Mesodermal cell (in vitro differentiated cells): ENCODE measurements at regions not wholly inside any gene's neighbourhood (a gene's known extent, or its start where the extent isn't known, plus 50 kb on each side); places are given as distances from the start of the nearest gene placed in this dataset.

Experiments
- H3K27ac ChIP-seq: 2 replicates; pipeline ENCODE4 v1.7.0; 2013; ENCODE audit warnings: mild to moderate bottlenecking, low read depth, low read length, moderate library complexity; ENCODE audit not compliant: severe bottlenecking
- H3K36me3 ChIP-seq: 2 replicates; pipeline ENCODE4 v1.7.1; 2013; ENCODE audit warnings: mild to moderate bottlenecking, low read length, moderate library complexity; ENCODE audit not compliant: control insufficient read depth, insufficient read depth
- H3K4me1 ChIP-seq: one replicate; pipeline ENCODE4 v1.7.1; 2013; ENCODE audit warnings: mild to moderate bottlenecking, low read length; ENCODE audit not compliant: insufficient read depth, control insufficient read depth, poor library complexity, severe bottlenecking
- H3K4me3 ChIP-seq: 2 replicates; pipeline ENCODE4 v1.7.0; 2013; ENCODE audit warnings: low read length, control low read depth, mild to moderate bottlenecking; ENCODE audit not compliant: insufficient read depth, poor library complexity, severe bottlenecking; ENCODE audit errors: extremely low read depth
- H3K9me3 ChIP-seq: 2 replicates; pipeline ENCODE4 v1.7.1; 2013; ENCODE audit warnings: mild to moderate bottlenecking, low read length, moderate library complexity; ENCODE audit not compliant: control insufficient read depth
- WGBS, 2 experiments: methylation state at CpG; one replicate each; pipeline ENCODE4 v1.1.5; 2013; ENCODE audit warnings: missing lambda C conversion rate in 2 of 2; ENCODE audit not compliant: insufficient coverage in 2 of 2; 5-methylcytosine and 5-hydroxymethylcytosine counted together

DNA sequence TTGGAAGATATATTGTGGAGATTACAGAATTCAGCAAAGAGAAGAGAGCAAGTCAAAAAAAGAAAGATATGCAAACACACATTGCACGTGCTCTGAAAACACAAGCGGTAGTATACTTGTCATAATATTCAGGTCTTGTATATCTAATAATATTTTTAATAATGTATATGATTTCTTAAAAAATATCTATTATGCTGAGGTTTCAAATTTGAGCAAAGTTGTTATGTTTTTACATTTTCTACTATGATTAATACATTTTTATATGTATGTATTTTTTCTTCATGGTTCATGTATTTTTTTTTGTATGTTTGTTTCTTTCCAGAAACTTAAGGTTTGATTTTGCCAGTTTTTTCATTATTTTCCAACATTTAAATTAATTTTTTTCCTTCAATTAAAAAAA is 752.4 kb upstream of the VSTM2A start:
- no peak overlapping the region for H3K27ac ChIP-seq
- H3K4me3 ChIP-seq, result no peak overlapping the region
- no CpG with 5 or more reads among the region's 2 CpGs for WGBS, 2 experiments
- H3K9me3 ChIP-seq, result no peaks in the 10 kb centered on the region
- no peaks in the 10 kb centered on the region for H3K4me1 ChIP-seq
- H3K36me3 ChIP-seq, result no peaks in the 10 kb centered on the region

GRCh38 chr7:53794816-53795215 is 747.4 kb upstream of the VSTM2A start:
- no peaks in the 10 kb centered on the region for H3K36me3 ChIP-seq
- H3K27ac ChIP-seq, result no peak overlapping the region
- WGBS, 2 experiments, result 100% methylated on average over 1 of the region's 1 CpG; no CpG with 5 or more reads in 1 of the 2 experiments
- H3K9me3 ChIP-seq, result no peaks in the 10 kb centered on the region
- H3K4me3 ChIP-seq, result no peak overlapping the region
- no peaks in the 10 kb centered on the region for H3K4me1 ChIP-seq

- Histone ChIP-seq H3K4me1 (no peaks in the 10 kb centered on the region), H3K27ac (no peak overlapping the region), H3K4me3 (no peak overlapping the region), H3K9me3 (no peaks in the 10 kb centered on the region), H3K36me3 (no peaks in the 10 kb centered on the region)
- WGBS, 2 experiments, result 83% methylated on average over 1 of the region's 4 CpGs; no CpG with 5 or more reads in 1 of the 2 experiments
These were observed 741.4 kb upstream of the VSTM2A start for GRCh38 chr7:53800746-53801145.

DNA sequence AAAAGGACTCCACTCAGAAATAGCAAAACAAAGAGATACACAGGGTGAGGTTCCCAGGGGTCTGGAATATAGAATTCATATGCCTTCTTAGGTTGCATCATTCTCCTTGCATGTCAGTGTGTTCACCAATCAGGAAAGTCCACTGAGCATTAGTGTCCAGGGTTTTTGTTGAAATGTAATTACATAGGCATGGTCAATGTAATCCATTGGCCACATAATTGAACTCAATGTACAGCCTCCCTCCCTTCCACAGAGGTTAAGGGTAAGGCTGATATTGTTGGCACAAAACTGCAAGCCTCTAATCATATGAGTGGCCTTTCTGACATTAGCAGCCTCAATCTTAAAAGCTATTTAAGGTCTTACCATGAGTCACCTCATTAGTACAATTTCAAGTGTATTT is 736.1 kb upstream of the VSTM2A start:
- Histone ChIP-seq H3K9me3 (no peaks in the 10 kb centered on the region), H3K27ac (no peak overlapping the region), H3K4me3 (no peak overlapping the region), H3K36me3 (no peaks in the 10 kb centered on the region), H3K4me1 (no peaks in the 10 kb centered on the region)

DNA sequence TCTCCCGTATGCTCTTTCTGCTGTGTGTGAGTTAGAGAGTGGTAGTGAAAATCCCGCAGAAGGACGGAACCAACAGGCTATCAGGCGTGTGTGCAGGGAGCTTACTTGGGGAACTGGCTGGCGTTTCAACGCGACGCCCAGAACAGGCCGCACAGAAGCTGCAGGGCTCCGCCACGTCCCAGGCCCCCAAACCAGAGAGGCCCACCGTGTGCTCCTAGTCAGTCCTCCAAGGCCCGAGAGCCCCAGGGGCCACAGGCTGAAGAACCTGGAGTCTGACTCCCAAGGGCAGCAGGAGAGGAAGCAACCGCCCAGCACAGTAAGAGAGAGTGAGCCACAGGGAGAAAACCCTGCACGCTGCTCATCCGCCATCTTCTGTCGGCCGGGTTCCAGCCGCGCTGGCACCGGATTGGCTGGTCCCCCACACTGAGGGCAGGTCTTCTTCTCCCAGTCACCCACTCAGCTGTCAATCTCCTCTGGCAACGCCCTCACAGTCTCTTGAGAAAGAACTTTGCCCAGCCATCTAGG is 730.6 kb upstream of the VSTM2A start:
- Histone ChIP-seq H3K36me3 (no peaks in the 10 kb centered on the region), H3K4me3 (no peak overlapping the region), H3K4me1 (no peaks in the 10 kb centered on the region), H3K27ac (no peak overlapping the region), H3K9me3 (no peaks in the 10 kb centered on the region)
- 88 to 99% methylated on average over 12 to 21 of the region's 22 CpGs for WGBS, 2 experiments

GRCh38 chr7:53812135-53812534 is 730.0 kb upstream of the VSTM2A start:
- Histone ChIP-seq H3K4me3 (no peak overlapping the region), H3K4me1 (no peaks in the 10 kb centered on the region), H3K9me3 (no peaks in the 10 kb centered on the region), H3K36me3 (no peaks in the 10 kb centered on the region), H3K27ac (no peak overlapping the region)
- WGBS, 2 experiments, result 66 to 96% methylated on average over 5 to 11 of the region's 16 CpGs

DNA sequence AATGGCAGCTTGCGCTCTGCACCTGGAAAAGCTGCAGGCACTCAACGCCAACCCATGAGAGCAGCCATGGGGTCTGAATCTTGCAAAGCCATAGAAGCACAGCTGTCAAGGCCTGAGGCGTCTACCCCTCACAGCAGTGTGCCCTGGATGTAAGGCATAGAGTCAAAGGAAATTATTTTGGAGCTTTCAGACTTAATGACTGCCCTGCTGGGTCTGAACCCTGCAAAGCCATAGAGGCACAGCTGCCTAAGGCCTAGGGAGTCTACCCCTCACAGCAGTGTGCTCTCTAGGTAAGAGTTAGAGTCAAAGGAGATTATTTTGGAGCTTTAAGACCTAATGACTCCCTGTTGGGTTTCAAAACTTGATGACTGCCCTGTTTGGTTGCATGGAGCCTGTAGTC is 706.9 kb upstream of the VSTM2A start:
- Histone ChIP-seq H3K4me3 (no peak overlapping the region), H3K4me1 (no peaks in the 10 kb centered on the region), H3K36me3 (no peaks in the 10 kb centered on the region), H3K9me3 (no peaks in the 10 kb centered on the region), H3K27ac (no peak overlapping the region)
- WGBS, 2 experiments, result 76 to 100% methylated on average over 2 of the region's 3 CpGs

DNA sequence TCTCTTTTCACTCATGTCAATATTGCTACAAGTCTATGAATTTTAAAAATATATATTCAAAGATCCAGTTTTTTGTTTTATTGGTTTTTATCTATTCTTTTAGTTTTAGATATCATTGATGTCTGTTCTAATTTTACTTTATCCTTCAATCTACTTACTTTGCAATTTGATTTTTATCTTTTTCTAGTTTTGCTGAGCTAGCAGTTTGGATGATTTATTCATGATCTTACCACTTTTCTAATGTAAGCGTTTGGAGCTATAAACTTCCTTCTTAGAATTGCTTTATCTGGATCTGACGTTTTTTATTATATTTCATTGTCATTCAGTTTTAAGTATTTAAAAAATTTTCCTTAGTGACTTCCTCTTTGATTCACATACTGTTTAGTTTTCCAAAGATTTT is 664.5 kb upstream of the VSTM2A start:
- Histone ChIP-seq H3K4me3 (no peak overlapping the region), H3K9me3 (no peaks in the 10 kb centered on the region), H3K4me1 (no peaks in the 10 kb centered on the region), H3K27ac (no peak overlapping the region), H3K36me3 (no peaks in the 10 kb centered on the region)
- no CpG with 5 or more reads among the region's 2 CpGs for WGBS, 2 experiments

- Histone ChIP-seq H3K36me3 (no peaks in the 10 kb centered on the region), H3K4me3 (no peak overlapping the region), H3K9me3 (no peaks in the 10 kb centered on the region), H3K4me1 (no peaks in the 10 kb centered on the region), H3K27ac (no peak overlapping the region)
- 60 to 75% methylated on average over 1 of the region's 9 CpGs for WGBS, 2 experiments
These were observed 641.2 kb upstream of the VSTM2A start for GRCh38 chr7:53900856-53901528.

DNA sequence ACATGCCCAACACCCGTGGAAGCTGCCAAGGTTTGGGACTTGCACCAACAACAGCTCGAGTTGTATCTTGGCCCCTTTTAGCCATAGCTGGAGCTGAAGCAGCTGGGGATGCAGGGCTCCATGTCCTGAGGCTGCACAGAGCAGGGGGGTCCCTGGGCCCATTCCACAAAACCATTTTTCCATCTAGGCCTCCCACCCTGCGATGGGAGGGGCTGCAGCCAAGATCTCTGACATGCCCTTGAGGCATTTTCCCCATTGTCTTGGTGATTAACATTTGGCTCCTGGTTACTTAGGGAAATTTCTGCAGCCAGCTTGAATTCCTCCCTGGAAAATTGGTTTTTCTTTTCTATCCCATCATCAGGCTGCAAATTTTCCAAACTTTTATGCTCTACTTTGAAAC is 637.8 kb upstream of the VSTM2A start:
- Histone ChIP-seq H3K4me3 (no peak overlapping the region), H3K4me1 (no peaks in the 10 kb centered on the region), H3K27ac (no peak overlapping the region), H3K36me3 (no peaks in the 10 kb centered on the region), H3K9me3 (no peaks in the 10 kb centered on the region)
- WGBS, 2 experiments, result 60 to 68% methylated on average over 3 of the region's 3 CpGs

GRCh38 chr7:53917637-53918036 is 624.5 kb upstream of the VSTM2A start:
- no peak overlapping the region for H3K27ac ChIP-seq
- H3K4me3 ChIP-seq, result no peak overlapping the region
- H3K4me1 ChIP-seq, result no peaks in the 10 kb centered on the region
- WGBS, 2 experiments, result 83% methylated on average over 1 of the region's 5 CpGs
- H3K36me3 ChIP-seq, result no peaks in the 10 kb centered on the region
- H3K9me3 ChIP-seq, result no peaks in the 10 kb centered on the region
